ENCODE measurements at regions not wholly inside any gene's neighbourhood (a gene's known extent, or its start where the extent isn't known, plus 50 kb on each side); places are given as distances from the start of the nearest gene placed in this dataset.

DNA sequence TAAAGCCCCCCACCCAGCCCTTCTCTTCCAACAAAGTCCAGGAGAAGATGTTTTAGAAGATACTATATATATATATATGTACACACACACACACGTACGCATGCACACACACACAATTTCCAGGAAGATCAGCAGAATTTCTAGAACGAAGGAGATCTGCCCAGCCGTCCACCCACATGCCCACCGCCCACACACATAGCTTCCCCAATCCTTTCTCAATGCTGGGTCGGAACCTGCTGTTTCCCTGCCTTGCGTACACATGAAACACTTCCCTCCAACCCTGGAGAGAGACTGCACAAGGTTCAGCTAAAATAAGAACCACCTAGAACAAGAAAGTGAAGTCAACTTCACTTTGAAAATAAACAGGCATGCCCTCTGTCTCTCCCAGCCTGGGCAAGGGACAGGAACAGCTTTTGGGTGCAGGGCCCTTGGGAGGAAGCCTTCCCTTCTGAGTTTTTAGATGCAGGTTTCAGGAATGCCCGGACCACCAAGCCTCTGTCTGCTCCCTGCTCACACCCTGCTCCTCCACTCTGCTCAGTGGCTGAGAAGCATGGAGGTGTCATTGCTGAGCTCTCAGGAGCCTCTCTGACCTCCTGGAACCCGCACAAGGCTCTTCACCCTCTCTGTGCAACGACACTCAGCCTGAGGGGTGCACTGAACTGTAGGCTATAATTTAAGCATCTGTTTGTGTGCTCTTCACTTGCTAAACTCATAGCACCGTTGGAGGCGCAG, 149.4 kb downstream of the C5orf15 start:
- Mint-ChIP-seq H3K9me3 (no peaks in the 10 kb centered on the region), H3K27ac (no peak overlapping the region), H3K4me1 (ENCODE audit: low read depth) (peaks cover 2% of the 10 kb centered on the region), H3K27me3 (ENCODE audit: low read depth) (peaks cover 18% of the 10 kb centered on the region), H3K36me3 (ENCODE audit: low read depth) (no peaks in the 10 kb centered on the region), H3K4me3 (ENCODE audit: low read depth) (no peak overlapping the region)
- DNase-seq (ENCODE audit: low spot score) = no peak
- intact Hi-C loops (cut with micrococcal nuclease) = no loop called here

DNA sequence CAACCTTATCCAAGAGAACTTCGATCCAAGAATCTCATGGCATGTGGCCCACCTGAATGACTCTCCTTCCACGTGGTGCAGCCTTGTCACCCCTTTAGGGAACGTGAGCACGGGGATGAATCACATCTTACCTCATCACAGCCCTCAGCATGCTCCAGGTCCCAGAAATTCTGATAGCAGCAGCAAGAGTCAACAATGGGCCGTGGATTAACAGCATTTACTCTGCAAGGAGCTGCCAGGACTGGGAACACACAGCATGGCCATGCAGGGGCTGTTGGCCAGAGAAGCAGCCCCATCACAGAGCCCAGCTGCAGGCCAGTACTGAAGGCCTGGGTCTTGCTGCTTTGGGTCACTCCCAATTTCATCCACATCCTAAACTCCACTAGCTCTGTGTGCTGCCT, 150.4 kb downstream of the C5orf15 start:
- H3K27ac Mint-ChIP-seq = no peak overlapping the region
- peaks cover 4% of the 10 kb centered on the region for H3K4me1 Mint-ChIP-seq (ENCODE audit: low read depth)
- H3K9me3 Mint-ChIP-seq = no peaks in the 10 kb centered on the region
- intact Hi-C loops (cut with micrococcal nuclease) = no loop called here
- H3K36me3 Mint-ChIP-seq (ENCODE audit: low read depth) = no peaks in the 10 kb centered on the region
- H3K4me3 Mint-ChIP-seq (ENCODE audit: low read depth) = no peak overlapping the region
- H3K27me3 Mint-ChIP-seq (ENCODE audit: low read depth) = peaks cover 20% of the 10 kb centered on the region
- DNase-seq (ENCODE audit: low spot score) = no peak

DNA sequence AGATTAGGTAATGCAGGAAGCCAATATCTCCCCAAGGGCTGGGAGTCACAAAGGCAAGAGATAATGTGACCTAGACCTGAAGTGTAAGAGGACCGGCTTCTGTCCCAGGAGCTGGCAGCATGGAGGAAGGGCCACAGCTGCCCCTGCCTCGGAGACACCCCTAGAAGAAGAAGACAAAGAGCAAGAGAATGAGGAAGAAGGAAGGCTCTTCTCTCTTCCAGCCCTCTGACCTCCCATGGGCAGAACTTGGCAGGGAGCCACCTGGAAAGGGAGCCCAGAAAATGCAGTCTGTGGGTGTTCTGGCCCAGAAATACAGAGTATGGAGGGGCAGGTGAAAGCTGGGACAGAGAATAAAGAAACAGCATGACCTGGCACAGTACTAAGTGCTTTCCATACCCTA, 151.0 kb downstream of the C5orf15 start:
- no peak overlapping the region for H3K27ac Mint-ChIP-seq
- intact Hi-C loops (cut with micrococcal nuclease) = no loop called here
- H3K36me3 Mint-ChIP-seq (ENCODE audit: low read depth) = no peaks in the 10 kb centered on the region
- H3K27me3 Mint-ChIP-seq (ENCODE audit: low read depth) = peaks cover 16% of the 10 kb centered on the region
- no peak overlapping the region for H3K4me3 Mint-ChIP-seq (ENCODE audit: low read depth)
- no peaks in the 10 kb centered on the region for H3K9me3 Mint-ChIP-seq
- DNase-seq (ENCODE audit: low spot score) = no peak
- peaks cover 4% of the 10 kb centered on the region for H3K4me1 Mint-ChIP-seq (ENCODE audit: low read depth)

GRCh38 chr5:133816791-133817190, 151.6 kb downstream of the C5orf15 start:
- H3K27me3 Mint-ChIP-seq (ENCODE audit: low read depth) = peaks cover 12% of the 10 kb centered on the region
- no peak overlapping the region for H3K27ac Mint-ChIP-seq
- no peak for DNase-seq (ENCODE audit: low spot score)

GRCh38 chr5:133814152-133814551, 154.3 kb downstream of the C5orf15 start:
- intact Hi-C loops (cut with micrococcal nuclease) = no loop called here

More at GRCh38 chr5:133816791-133817190, 151.6 kb downstream of the C5orf15 start:
- no peaks in the 10 kb centered on the region for H3K9me3 Mint-ChIP-seq
- H3K36me3 Mint-ChIP-seq (ENCODE audit: low read depth) = no peaks in the 10 kb centered on the region
- intact Hi-C loops (cut with micrococcal nuclease) = no loop called here
- peaks cover 4% of the 10 kb centered on the region for H3K4me1 Mint-ChIP-seq (ENCODE audit: low read depth)
- no peak overlapping the region for H3K4me3 Mint-ChIP-seq (ENCODE audit: low read depth)

GRCh38 chr5:133811168-133811567, 157.3 kb downstream of the C5orf15 start:
- intact Hi-C loops (cut with micrococcal nuclease) = no loop called here
- Mint-ChIP-seq H3K4me1 (ENCODE audit: low read depth) (peaks cover 2% of the 10 kb centered on the region), H3K9me3 (no peaks in the 10 kb centered on the region), H3K36me3 (ENCODE audit: low read depth) (no peaks in the 10 kb centered on the region), H3K4me3 (ENCODE audit: low read depth) (no peak overlapping the region), H3K27me3 (ENCODE audit: low read depth) (peaks cover 7% of the 10 kb centered on the region), H3K27ac (no peak overlapping the region)
- DNase-seq (ENCODE audit: low spot score) = no peak

More at GRCh38 chr5:133814152-133814551, 154.3 kb downstream of the C5orf15 start:
- DNase-seq (ENCODE audit: low spot score) = no peak
- peaks cover 4% of the 10 kb centered on the region for H3K4me1 Mint-ChIP-seq (ENCODE audit: low read depth)
- H3K36me3 Mint-ChIP-seq (ENCODE audit: low read depth) = no peaks in the 10 kb centered on the region
- no peak overlapping the region for H3K27ac Mint-ChIP-seq
- H3K27me3 Mint-ChIP-seq (ENCODE audit: low read depth) = peaks cover 6% of the 10 kb centered on the region
- H3K4me3 Mint-ChIP-seq (ENCODE audit: low read depth) = no peak overlapping the region
- H3K9me3 Mint-ChIP-seq = no peaks in the 10 kb centered on the region

- Mint-ChIP-seq H3K4me3 (ENCODE audit: low read depth) (no peak overlapping the region), H3K27ac (no peak overlapping the region), H3K27me3 (ENCODE audit: low read depth) (peaks cover 7% of the 10 kb centered on the region), H3K36me3 (ENCODE audit: low read depth) (no peaks in the 10 kb centered on the region), H3K9me3 (no peaks in the 10 kb centered on the region), H3K4me1 (ENCODE audit: low read depth) (peaks cover 2% of the 10 kb centered on the region)
- intact Hi-C loops (cut with micrococcal nuclease) = no loop called here
- DNase-seq (ENCODE audit: low spot score) = no peak
Measured at GRCh38 chr5:133809801-133810200, 158.6 kb downstream of the C5orf15 start.

DNA sequence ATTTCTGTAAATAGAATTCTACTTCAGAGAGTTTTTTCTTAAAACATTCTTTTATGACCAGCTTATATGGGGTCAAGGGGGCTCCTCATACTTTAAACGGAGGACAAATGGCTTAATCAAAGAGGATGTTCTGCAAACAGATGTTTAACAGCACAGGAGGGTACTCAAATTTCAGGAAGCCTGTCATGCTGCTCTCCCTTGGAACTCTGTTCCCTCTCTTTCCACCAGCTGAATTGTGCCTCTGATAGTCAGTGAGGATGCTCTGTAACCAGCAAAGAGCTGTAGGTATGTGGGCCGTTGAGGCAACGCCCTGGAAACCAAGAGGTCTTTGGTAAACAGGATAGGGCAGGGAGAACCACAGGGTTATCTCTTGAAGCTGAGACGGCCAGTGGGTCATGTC, 161.1 kb downstream of the C5orf15 start:
- no peak overlapping the region for H3K27ac Mint-ChIP-seq
- DNase-seq (ENCODE audit: low spot score) = no peak
- H3K36me3 Mint-ChIP-seq (ENCODE audit: low read depth) = no peaks in the 10 kb centered on the region
- H3K4me1 Mint-ChIP-seq (ENCODE audit: low read depth) = no peaks in the 10 kb centered on the region
- H3K9me3 Mint-ChIP-seq = no peaks in the 10 kb centered on the region
- peaks cover 6% of the 10 kb centered on the region for H3K27me3 Mint-ChIP-seq (ENCODE audit: low read depth)
- no peak overlapping the region for H3K4me3 Mint-ChIP-seq (ENCODE audit: low read depth)
- intact Hi-C loops (cut with micrococcal nuclease) = no loop called here

DNA sequence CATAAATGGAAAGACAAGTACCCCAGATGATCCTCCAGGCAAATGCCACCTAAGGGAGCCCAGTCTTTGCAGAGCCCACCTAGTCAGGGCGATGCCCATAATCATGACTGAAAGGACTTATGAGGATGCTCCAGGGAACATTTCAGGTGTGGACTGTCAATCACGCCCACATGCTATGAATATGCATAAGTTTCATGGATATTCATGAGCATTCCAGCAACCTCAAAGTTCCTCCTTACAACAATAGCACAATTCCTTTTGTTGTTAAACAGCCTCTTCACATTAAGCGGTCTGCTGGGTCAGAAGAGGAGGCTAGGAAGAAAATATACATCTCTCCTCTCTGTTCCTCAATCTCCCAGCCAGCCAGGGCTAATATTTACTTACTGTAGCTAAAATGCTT, 161.6 kb downstream of the C5orf15 start:
- no peaks in the 10 kb centered on the region for H3K4me1 Mint-ChIP-seq (ENCODE audit: low read depth)
- peaks cover 6% of the 10 kb centered on the region for H3K27me3 Mint-ChIP-seq (ENCODE audit: low read depth)
- H3K36me3 Mint-ChIP-seq (ENCODE audit: low read depth) = no peaks in the 10 kb centered on the region
- no peak overlapping the region for H3K4me3 Mint-ChIP-seq (ENCODE audit: low read depth)
- no peak overlapping the region for H3K27ac Mint-ChIP-seq
- intact Hi-C loops (cut with micrococcal nuclease) = no loop called here
- H3K9me3 Mint-ChIP-seq = no peaks in the 10 kb centered on the region
- no peak for DNase-seq (ENCODE audit: low spot score)

- no peak overlapping the region for H3K4me3 Mint-ChIP-seq (ENCODE audit: low read depth)
- peaks cover 13% of the 10 kb centered on the region for H3K27me3 Mint-ChIP-seq (ENCODE audit: low read depth)
- no peak overlapping the region for H3K27ac Mint-ChIP-seq
- intact Hi-C loops (cut with micrococcal nuclease) = no loop called here
- H3K36me3 Mint-ChIP-seq (ENCODE audit: low read depth) = no peaks in the 10 kb centered on the region
- no peaks in the 10 kb centered on the region for H3K9me3 Mint-ChIP-seq
- no peak for DNase-seq (ENCODE audit: low spot score)
- H3K4me1 Mint-ChIP-seq (ENCODE audit: low read depth) = no peaks in the 10 kb centered on the region
Measured at GRCh38 chr5:133801955-133802751, 166.3 kb downstream of the C5orf15 start.

DNA sequence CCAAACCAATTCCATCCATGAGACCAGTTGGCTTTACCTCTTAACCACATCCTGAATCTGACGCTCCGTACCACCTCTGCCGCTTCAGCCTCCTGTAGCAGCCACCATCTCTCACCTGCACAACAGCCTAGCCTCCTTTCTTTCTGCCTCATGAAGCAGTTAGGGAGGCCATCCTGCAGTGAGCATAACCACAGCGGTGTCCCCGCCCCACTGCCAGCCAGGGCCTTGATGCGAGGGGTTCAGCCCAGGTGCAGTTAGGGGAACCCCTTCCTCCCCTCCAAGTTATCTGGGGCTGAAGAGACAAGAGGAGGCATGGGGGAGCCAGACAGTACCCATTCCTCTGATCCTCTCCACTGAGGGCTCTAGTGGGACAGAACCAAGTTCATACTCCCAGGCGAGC, 167.0 kb downstream of the C5orf15 start:
- peaks cover 13% of the 10 kb centered on the region for H3K27me3 Mint-ChIP-seq (ENCODE audit: low read depth)
- DNase-seq (ENCODE audit: low spot score) = no peak
- no peak overlapping the region for H3K4me3 Mint-ChIP-seq (ENCODE audit: low read depth)
- H3K27ac Mint-ChIP-seq = no peak overlapping the region
- no peaks in the 10 kb centered on the region for H3K36me3 Mint-ChIP-seq (ENCODE audit: low read depth)
- intact Hi-C loops (cut with micrococcal nuclease) = no loop called here
- H3K9me3 Mint-ChIP-seq = no peaks in the 10 kb centered on the region
- H3K4me1 Mint-ChIP-seq (ENCODE audit: low read depth) = no peaks in the 10 kb centered on the region

- DNase-seq (ENCODE audit: low spot score) = no peak
- H3K4me1 Mint-ChIP-seq (ENCODE audit: low read depth) = no peaks in the 10 kb centered on the region
- intact Hi-C loops (cut with micrococcal nuclease) = no loop called here
- no peak overlapping the region for H3K27ac Mint-ChIP-seq
- peaks cover 13% of the 10 kb centered on the region for H3K27me3 Mint-ChIP-seq (ENCODE audit: low read depth)
- no peaks in the 10 kb centered on the region for H3K36me3 Mint-ChIP-seq (ENCODE audit: low read depth)
- H3K4me3 Mint-ChIP-seq (ENCODE audit: low read depth) = no peak overlapping the region
- no peaks in the 10 kb centered on the region for H3K9me3 Mint-ChIP-seq
Measured at GRCh38 chr5:133799571-133800237, 168.7 kb downstream of the C5orf15 start.

GRCh38 chr5:133797167-133797566, 171.3 kb downstream of the C5orf15 start:
- Mint-ChIP-seq H3K36me3 (ENCODE audit: low read depth) (no peaks in the 10 kb centered on the region), H3K4me3 (ENCODE audit: low read depth) (no peak overlapping the region), H3K27ac (no peak overlapping the region), H3K4me1 (ENCODE audit: low read depth) (no peaks in the 10 kb centered on the region), H3K9me3 (no peaks in the 10 kb centered on the region), H3K27me3 (ENCODE audit: low read depth) (peaks cover 10% of the 10 kb centered on the region)
- no peak for DNase-seq (ENCODE audit: low spot score)
- intact Hi-C loops (cut with micrococcal nuclease) = no loop called here
